HG02981 (cell line): ENCODE measurements at regions not wholly inside any gene's neighbourhood (a gene's known extent, or its start where the extent isn't known, plus 50 kb on each side); places are given as distances from the start of the nearest gene placed in this dataset.

ENCODE experiments used
- ATAC-seq: cut with Tn5 transposase; IDR thresholded peaks from one replicate; pipeline ENCODE4 v1.9.1; 2021; ENCODE audit warnings: mild to moderate bottlenecking, moderate library complexity; ENCODE audit not compliant: unreplicated experiment

DNA sequence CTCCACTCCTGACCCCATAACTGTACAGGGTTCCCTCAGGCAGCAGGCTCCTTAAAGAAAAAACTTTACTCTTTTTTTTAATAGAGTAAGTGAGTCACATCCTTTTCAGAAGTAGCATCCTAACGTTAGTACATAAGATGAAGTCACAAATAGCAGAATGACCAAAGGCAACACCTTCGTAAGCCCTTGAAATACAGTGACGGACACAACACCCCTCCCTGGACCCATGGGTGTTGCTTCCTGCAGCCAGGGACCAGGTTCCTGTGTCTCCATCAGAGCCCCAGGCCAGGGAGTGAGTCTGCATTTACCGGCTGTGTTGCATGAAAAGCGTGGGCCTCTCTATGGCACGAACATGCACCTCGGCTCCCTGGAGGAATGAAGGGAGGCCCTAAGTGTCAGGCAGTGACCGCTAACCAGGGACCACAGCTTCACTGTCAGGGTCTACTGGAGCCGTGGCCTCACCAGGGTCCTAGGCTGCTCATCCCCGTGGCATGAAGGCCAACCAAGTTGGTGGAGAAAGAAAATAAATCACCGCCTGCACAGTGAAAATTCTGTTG is 340.0 kb upstream of the SFSWAP start:
- ATAC-seq = no peak

GRCh38 chr12:131371401-131372170 is 339.3 kb upstream of the SFSWAP start:
- ATAC-seq = no peak

GRCh38 chr12:131372171-131372475 is 338.8 kb upstream of the SFSWAP start:
- no peak for ATAC-seq

- no peak for ATAC-seq
Measured at GRCh38 chr12:131372706-131373195, 338.1 kb upstream of the SFSWAP start.

- no peak for ATAC-seq
Measured at GRCh38 chr12:131375261-131375971, 335.5 kb upstream of the SFSWAP start.

- no peak for ATAC-seq
Measured at GRCh38 chr12:131375972-131376345, 334.9 kb upstream of the SFSWAP start.

DNA sequence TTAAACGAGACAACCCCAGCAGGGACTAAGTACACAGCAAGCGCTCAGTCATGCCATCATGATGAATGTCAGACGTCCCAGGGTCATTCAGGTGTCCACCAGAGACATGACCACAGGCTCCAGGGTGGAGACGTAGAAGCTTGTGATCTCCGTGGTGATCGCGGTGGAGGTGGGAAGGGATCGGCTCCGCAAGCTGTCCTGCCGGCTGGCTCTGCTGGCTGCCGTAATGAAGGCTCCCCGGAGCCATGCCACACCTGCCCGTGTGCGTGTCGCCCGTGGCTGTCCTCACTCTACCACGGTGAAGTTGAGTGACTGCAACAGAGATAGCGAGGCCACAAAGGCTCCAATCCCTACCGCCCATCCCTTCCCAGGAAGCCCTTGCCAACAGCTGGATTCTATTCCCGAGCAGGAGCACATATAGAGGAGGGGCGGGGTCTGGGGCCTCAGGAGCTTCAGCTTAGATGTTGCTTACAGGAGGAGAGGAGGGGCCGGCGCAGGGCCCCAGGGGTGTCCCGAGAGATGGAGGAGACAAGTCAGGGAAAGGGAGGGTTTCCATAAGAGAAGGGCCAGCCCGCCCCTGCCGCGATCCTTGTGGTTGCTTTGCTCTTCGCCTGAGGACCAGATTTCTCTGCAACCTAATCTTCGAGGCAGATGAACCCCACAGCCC is 332.6 kb upstream of the SFSWAP start:
- no peak for ATAC-seq

- ATAC-seq = no peak
Measured at GRCh38 chr12:131378861-131379665, 331.8 kb upstream of the SFSWAP start.

DNA sequence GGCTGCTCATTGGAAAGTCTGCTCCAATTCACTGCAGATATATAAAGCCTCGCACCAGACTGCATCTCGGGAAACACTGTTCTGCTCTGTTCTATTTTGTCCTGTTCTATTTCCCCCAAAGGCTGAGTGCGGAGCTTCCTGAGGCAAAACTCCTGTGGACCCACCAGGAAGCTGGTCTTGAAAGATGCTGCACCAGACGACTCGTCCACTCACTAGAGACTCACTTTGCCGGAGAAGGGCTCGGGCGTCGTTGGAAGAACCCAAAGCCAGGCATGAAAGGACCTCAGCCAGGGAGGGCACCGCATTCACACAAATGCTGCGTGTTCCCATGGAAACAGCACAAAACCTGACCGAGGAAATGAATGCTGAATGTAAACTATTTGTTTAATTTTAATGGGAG is 331.2 kb upstream of the SFSWAP start:
- ATAC-seq = no peak

DNA sequence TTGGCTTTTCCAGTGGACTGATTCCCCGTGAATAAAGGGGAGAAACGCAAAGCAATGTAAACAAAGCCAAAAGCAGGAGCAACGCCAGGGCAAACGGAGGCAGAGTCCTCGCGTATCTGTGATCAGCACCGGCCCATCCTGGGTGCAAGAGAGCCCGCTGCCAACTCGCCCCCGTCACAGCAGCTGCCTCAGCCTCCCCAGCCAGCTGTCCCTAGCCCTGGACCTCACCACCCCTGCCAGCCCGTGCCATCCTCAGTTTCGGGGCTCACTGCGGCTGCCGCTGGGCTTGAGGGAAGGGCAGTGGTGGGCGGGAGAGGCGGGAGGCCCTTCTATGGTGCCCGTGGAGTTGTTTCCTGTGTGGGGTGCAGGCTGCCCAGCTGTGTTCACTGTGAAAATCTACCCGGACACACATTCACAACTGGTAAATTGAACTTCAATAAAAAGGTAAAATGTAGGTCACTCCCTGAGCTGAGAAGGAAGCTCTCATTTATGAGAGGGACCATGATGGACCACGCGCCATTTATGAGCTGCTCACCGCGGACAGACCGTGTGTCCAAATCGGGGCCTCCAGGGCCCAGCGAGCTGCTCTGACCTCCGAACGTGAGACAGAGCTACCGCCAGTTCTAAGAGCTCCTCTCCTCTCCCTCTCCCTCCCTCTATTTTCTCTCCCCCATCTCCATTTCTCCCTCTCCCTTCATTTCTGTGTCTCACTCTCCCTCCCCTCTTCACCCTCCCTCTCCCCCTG is 330.5 kb upstream of the SFSWAP start:
- no peak for ATAC-seq

DNA sequence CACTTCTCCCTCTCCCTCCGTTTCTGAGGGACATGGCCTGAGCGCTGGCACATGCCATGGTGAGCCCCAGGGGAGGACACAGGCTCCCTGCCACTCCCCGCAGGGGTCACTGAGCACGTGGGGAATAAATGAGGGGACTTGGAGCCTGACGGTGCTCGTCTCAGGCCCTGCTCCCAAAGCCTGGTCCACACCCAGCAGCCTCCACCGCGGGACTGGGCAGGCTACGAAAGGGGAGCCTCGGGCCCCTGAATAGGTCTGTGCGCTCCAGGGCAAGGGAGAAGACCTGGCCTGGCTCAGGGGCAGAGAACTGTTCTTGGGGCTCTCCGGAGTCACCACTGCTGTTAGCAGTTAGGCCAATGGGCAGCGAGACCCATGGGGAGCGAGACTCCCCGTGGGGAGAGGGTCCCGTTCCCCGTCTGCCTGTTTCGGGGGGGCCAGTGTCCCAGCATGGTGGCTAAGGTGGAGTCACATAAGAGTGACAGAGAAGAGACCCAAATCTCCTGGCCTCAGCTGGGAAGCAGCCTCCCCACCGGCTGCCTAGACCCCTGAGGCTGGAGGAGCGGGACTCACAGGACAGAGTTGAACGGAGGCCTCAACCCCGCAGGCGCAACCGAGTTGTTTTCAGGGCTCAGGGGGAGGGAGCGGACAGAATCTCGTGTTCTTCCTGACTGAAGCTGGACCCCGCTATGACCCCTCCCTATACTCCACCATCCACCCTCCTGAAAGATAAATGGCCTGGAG is 329.8 kb upstream of the SFSWAP start:
- ATAC-seq = no peak

GRCh38 chr12:131381716-131382430 is 329.0 kb upstream of the SFSWAP start:
- ATAC-seq = no peak

- no peak for ATAC-seq
Measured at GRCh38 chr12:131383291-131383690, 327.6 kb upstream of the SFSWAP start.

DNA sequence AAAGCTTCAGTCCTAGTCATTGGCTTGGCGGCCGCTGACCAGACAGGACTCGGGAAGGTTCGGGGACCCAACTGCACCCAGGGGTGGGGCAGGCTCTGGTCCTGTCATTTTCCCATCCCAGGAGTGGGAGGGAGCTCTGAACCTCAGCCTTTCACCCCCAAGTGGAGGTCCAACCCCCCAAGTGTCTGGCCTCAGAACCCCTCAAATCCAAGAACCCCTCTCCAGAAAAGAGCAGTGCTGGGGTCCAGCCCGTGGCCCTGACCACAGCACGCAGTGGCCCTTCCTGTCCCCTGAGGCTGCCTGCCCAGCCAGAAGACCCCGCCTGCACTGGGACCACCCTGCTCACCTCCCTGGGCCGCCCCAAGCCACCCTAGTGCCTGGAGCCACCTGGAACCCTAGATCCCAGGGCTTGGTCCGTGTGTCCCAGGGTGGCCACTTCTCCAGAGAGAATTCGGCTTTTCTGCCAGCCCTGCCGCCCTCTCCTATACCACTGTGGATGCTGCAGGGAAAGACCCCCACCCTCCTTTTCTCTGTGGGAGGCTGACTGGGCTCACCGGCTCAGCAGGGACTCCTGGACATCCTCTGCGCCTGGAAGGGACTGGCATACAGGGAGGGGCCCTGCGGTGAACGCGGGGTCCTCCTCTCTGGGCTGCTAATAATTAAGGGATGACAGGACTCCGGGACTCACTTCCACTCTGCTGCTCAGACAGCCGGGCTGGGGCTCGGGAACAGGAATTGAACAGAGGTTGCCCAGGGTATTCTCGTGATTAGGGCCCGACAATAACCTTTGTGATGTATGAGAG is 326.9 kb upstream of the SFSWAP start:
- ATAC-seq = no peak

DNA sequence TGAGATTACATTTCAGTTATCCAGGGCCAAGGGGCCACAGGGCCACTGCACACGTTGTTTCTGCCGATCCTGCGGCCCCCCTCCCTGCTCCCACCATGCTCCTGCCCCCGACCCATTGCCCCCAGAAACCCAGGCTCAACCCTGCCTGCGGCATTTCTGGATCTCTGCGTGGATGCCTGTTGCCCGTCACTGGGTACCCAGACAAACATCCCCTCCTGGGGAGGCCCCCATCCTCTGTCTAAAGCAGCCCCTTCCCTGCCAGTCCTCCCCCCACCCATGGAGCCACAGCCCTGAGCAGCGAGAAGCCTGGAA is 326.4 kb upstream of the SFSWAP start:
- ATAC-seq = no peak

DNA sequence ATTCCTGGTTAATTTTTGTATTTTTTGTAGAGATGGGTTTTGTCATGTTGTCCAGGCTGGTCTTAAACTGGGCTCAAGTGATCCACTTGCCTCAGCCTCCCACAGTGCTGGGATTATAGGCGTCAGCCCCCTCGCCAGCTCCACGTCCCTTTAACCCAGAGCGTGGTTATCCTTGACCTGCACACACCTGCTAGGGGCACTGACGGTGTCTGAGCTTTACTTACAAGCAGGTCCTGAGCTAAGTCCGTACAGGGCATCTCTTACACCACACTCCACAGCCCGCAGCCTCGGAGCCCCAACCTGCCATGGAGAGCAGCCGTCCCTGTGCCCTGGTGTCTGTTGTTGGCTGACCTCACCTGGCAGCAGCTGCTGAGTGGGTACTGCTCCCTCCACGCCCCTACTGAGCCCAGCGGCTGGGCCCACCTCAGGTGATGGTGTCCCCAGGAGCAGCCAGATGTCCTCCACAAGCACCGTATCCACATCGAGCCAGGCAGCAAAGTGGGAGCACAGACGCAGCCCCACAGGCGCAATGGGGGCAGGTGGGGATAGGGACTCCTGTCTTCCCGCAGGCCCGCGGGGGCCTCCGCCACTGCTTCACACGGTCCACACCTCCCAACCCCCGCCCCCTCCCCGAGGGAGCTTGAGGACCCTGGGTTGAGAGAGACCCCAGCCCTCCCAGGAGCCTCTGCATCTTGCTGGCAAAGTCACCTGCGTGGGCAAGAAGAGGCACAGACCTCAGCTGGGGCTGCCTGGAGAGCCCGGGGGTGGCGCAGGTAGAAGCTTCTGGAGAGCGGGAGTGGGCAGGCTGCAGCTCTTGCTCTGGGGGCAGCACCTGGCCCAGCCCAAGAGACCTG is 325.4 kb upstream of the SFSWAP start:
- ATAC-seq = no peak

- ATAC-seq = no peak
Measured at GRCh38 chr12:131386167-131386521, 324.7 kb upstream of the SFSWAP start.
